Stimulated activated CD4-positive, alpha-beta T cell treated with anti-CD3 and anti-CD28 coated beads, Interleukin-1b, Interleukin-23, amount 100 ng/mL, for 48 hours (primary cell): ENCODE measurements at regions not wholly inside any gene's neighbourhood (a gene's known extent, or its start where the extent isn't known, plus 50 kb on each side); places are given as distances from the start of the nearest gene placed in this dataset.
"Not testable (repeated sequence)": the region's sequence is repeated elsewhere in the genome, so short reads cannot be mapped to it uniquely, and the experiment has no call there.

Experiments
- DNase-seq: peaks from one replicate; pipeline ENCODE4 v3.0.0-alpha.2; 2020

GRCh38 chr2:133988316-133988891 is 265.5 kb upstream of the MGAT5 start:
- DNase-seq, result no peak

- no peak for DNase-seq
Observed at GRCh38 chr2:133991606-133992168, 262.2 kb upstream of the MGAT5 start.

GRCh38 chr2:133992454-133992853 is 261.4 kb upstream of the MGAT5 start:
- DNase-seq, result no peak

- DNase-seq, result no peak
Observed at GRCh38 chr2:133993160-133993559, 260.7 kb upstream of the MGAT5 start.

- not testable (repeated sequence) for DNase-seq
Observed at GRCh38 chr2:133998726-133999125, 255.1 kb upstream of the MGAT5 start.

GRCh38 chr2:134002391-134002790 is 251.5 kb upstream of the MGAT5 start:
- no peak for DNase-seq

- DNase-seq, result no peak
Observed at GRCh38 chr2:134002921-134003320, 251.0 kb upstream of the MGAT5 start.

GRCh38 chr2:134004467-134004866 is 249.4 kb upstream of the MGAT5 start:
- no peak for DNase-seq

GRCh38 chr2:134008837-134009236 is 245.0 kb upstream of the MGAT5 start:
- no peak for DNase-seq

- DNase-seq, result no peak
Observed at GRCh38 chr2:134009440-134009839, 244.4 kb upstream of the MGAT5 start.

- not testable (repeated sequence) for DNase-seq
Observed at GRCh38 chr2:134009906-134010305, 244.0 kb upstream of the MGAT5 start.

GRCh38 chr2:134011936-134012586 is 241.8 kb upstream of the MGAT5 start:
- DNase-seq, result no peak

GRCh38 chr2:134014196-134014960 is 239.5 kb upstream of the MGAT5 start:
- DNase-seq, result no peak

- DNase-seq, result no peak
Observed at GRCh38 chr2:134019871-134020270, 234.0 kb upstream of the MGAT5 start.

- no peak for DNase-seq
Observed at GRCh38 chr2:134020608-134021007, 233.3 kb upstream of the MGAT5 start.

- DNase-seq, result no peak
Observed at GRCh38 chr2:134021830-134022524, 231.9 kb upstream of the MGAT5 start.

GRCh38 chr2:134023854-134024253 is 230.0 kb upstream of the MGAT5 start:
- no peak for DNase-seq

- DNase-seq, result no peak
Observed at GRCh38 chr2:134027980-134028379, 225.9 kb upstream of the MGAT5 start.

- DNase-seq, result no peak
Observed at GRCh38 chr2:134029418-134029817, 224.5 kb upstream of the MGAT5 start.

GRCh38 chr2:134031539-134031938 is 222.3 kb upstream of the MGAT5 start:
- no peak for DNase-seq

GRCh38 chr2:134035605-134036370 is 218.1 kb upstream of the MGAT5 start:
- DNase-seq, result no peak

GRCh38 chr2:134039912-134040581 is 213.8 kb upstream of the MGAT5 start:
- no peak for DNase-seq
